SK-N-MC (cell line): ENCODE measurements at regions not wholly inside any gene's neighbourhood (a gene's known extent, or its start where the extent isn't known, plus 50 kb on each side); places are given as distances from the start of the nearest gene placed in this dataset.

ENCODE experiments used
- EZH2 ChIP-seq: fragments of 200-600 bp; sonication (generic); IDR thresholded peaks from one replicate; pipeline ENCODE4 v1.6.1; 2017; ENCODE audit warnings: antibody characterized with exemption
- FOXP2 ChIP-seq: optimal IDR thresholded peaks from 2 replicates; pipeline ENCODE3; 2011; ENCODE audit warnings: mild to moderate bottlenecking, moderate library complexity; ENCODE audit not compliant: insufficient read depth; ENCODE audit errors: extremely low read length, control extremely low read depth
- POLR2AphosphoS5 ChIP-seq: IDR thresholded peaks from 2 replicates; pipeline ENCODE4 v1.6.1; 2012; ENCODE audit warnings: mild to moderate bottlenecking, low read depth, low read length, borderline replicate concordance

DNA sequence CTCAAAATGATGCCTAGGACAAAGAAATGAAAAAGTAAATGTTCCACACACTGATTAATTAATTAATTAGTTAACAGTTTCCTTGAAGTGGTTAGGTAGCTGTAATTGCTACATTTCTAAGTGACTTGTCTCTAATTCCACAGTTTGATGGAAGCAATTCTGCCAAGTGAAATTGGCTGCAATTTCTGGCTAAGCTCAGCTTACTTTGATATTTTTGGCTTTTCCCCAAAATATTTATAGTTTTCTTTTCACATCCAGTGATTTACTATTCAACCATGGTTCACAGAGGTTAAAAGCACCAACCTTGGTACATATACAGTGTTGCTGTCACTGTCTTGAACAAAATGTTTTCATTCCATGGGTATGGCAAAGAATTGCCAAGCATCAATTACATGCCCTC lies 459.5 kb upstream of the CDH20 start:
- no peak for TF ChIP-seq EZH2
- no peak for TF ChIP-seq POLR2AphosphoS5
- no peak for TF ChIP-seq FOXP2
